Neuronal stem cell (in vitro differentiated cells): ENCODE measurements at regions not wholly inside any gene's neighbourhood (a gene's known extent, or its start where the extent isn't known, plus 50 kb on each side); places are given as distances from the start of the nearest gene placed in this dataset.
"Not testable (repeated sequence)": the region's sequence is repeated elsewhere in the genome, so short reads cannot be mapped to it uniquely, and the experiment has no call there.

Experiments
- DNase-seq: peaks from one replicate; pipeline ENCODE4 v3.0.0-alpha.2; 2013; ENCODE audit warnings: low spot score
- H2AFZ ChIP-seq: one replicate; pipeline ENCODE4 v1.6.1; 2013; ENCODE audit warnings: mild to moderate bottlenecking, low read length, inconsistent platforms
- H2AK5ac ChIP-seq: 2 replicates; pipeline ENCODE4 v1.6.1; 2013; ENCODE audit warnings: low read depth, mild to moderate bottlenecking, inconsistent platforms, low read length, moderate library complexity, mixed read lengths
- H2BK120ac ChIP-seq: 2 replicates; pipeline ENCODE4 v1.6.1; 2013; ENCODE audit warnings: low read depth, mild to moderate bottlenecking, inconsistent platforms, low read length, moderate library complexity, mixed read lengths
- H2BK12ac ChIP-seq: one replicate; pipeline ENCODE4 v1.6.1; 2013; ENCODE audit warnings: low read length, inconsistent platforms
- H2BK15ac ChIP-seq: 2 replicates; pipeline ENCODE4 v1.6.1; 2013; ENCODE audit warnings: mild to moderate bottlenecking, low read length, inconsistent platforms, mixed read lengths
- H2BK5ac ChIP-seq: one replicate; pipeline ENCODE4 v1.6.1; 2013; ENCODE audit warnings: inconsistent platforms, mild to moderate bottlenecking, low read length, moderate library complexity
- H3K14ac ChIP-seq: one replicate; pipeline ENCODE4 v1.6.1; 2013; ENCODE audit warnings: low read length, inconsistent platforms
- H3K18ac ChIP-seq: 2 replicates; pipeline ENCODE4 v1.6.1; 2013; ENCODE audit warnings: low read length, inconsistent platforms
- H3K23ac ChIP-seq: 2 replicates; pipeline ENCODE4 v1.6.1; 2013; ENCODE audit warnings: low read depth, mild to moderate bottlenecking, mixed read lengths, low read length, inconsistent platforms; ENCODE audit not compliant: poor library complexity
- H3K27ac ChIP-seq: replicated peaks from 3 replicates; pipeline ENCODE4 v1.5.1; 2013; ENCODE audit warnings: low read length, inconsistent platforms
- H3K27me3 ChIP-seq, 3 experiments: 2 replicates each; pipeline ENCODE4 v1.6.1; 2013; ENCODE audit warnings: low read length in 3 of 3, mild to moderate bottlenecking in 2 of 3, inconsistent platforms in 1 of 3, low read depth in 1 of 3, mixed read lengths in 1 of 3, moderate library complexity in 1 of 3; ENCODE audit not compliant: control insufficient read depth in 3 of 3, insufficient read depth in 3 of 3
- H3K36me3 ChIP-seq, 2 donors: replicated peaks in 1 of 2; 2 replicates each; pipeline ENCODE4 v1.6.1; 2013; ENCODE audit warnings: low read length in 2 of 2; ENCODE audit not compliant: control insufficient read depth in 2 of 2, insufficient read depth in 2 of 2
- H3K4ac ChIP-seq: 2 replicates; pipeline ENCODE4 v1.6.1; 2013; ENCODE audit warnings: inconsistent platforms, mild to moderate bottlenecking, low read length, moderate library complexity
- H3K4me1 ChIP-seq, 2 donors: 1 replicate in 1 of 2; 2 replicates in 1 of 2; pipeline ENCODE4 v1.6.1; 2013; ENCODE audit warnings: low read length in 2 of 2, low read depth in 1 of 2; ENCODE audit not compliant: control insufficient read depth in 2 of 2, insufficient read depth in 1 of 2
- H3K4me2 ChIP-seq: one replicate; pipeline ENCODE4 v1.6.1; 2013; ENCODE audit warnings: mild to moderate bottlenecking, low read length, inconsistent platforms; ENCODE audit not compliant: insufficient read depth, poor library complexity, severe bottlenecking
- H3K4me3 ChIP-seq, 2 donors: 2 replicates each; pipeline ENCODE4 v1.5.1; 2013; ENCODE audit warnings: low read length in 2 of 2, mild to moderate bottlenecking in 2 of 2, inconsistent platforms in 1 of 2, moderate library complexity in 1 of 2
- H3K79me1 ChIP-seq: one replicate; pipeline ENCODE4 v1.6.1; 2013; ENCODE audit warnings: low read depth, mild to moderate bottlenecking, inconsistent platforms, low read length, moderate library complexity
- H3K9ac ChIP-seq: one replicate; pipeline ENCODE4 v1.6.1; 2013; ENCODE audit warnings: mild to moderate bottlenecking, low read depth, low read length, inconsistent platforms; ENCODE audit not compliant: poor library complexity
- H3K9me3 ChIP-seq, 2 donors: replicated peaks in 1 of 2; 2 replicates each; pipeline versions ENCODE3 to v1.6.1; 2013; ENCODE audit warnings: low read length in 2 of 2, mild to moderate bottlenecking in 2 of 2, inconsistent platforms in 1 of 2, low read depth in 1 of 2, mixed read lengths in 1 of 2, moderate library complexity in 1 of 2; ENCODE audit not compliant: control insufficient read depth in 2 of 2, insufficient read depth in 1 of 2
- H4K8ac ChIP-seq: one replicate; pipeline ENCODE4 v1.6.1; 2013; ENCODE audit warnings: low read depth, mild to moderate bottlenecking, inconsistent platforms, low read length, moderate library complexity
- H4K91ac ChIP-seq: one replicate; pipeline ENCODE4 v1.6.1; 2013; ENCODE audit warnings: low read length, low read depth, mild to moderate bottlenecking, inconsistent platforms; ENCODE audit not compliant: poor library complexity
- WGBS, 2 donors: extraction: QIAGEN DNeasy Blood & Tissue Kit; methylation state at CpG; one replicate each; pipeline ENCODE4 v1.1.7; 2013; ENCODE audit warnings: missing lambda C conversion rate in 2 of 2, mixed read lengths in 1 of 2; ENCODE audit not compliant: insufficient read length in 2 of 2, insufficient replicate concordance in 1 of 2; ENCODE audit errors: extremely low coverage in 2 of 2; 5-methylcytosine and 5-hydroxymethylcytosine counted together

GRCh38 chr17:34471278-34471677 lies 108.1 kb upstream of the TMEM132E start:
- H3K27me3 ChIP-seq, H3K18ac ChIP-seq, H3K4me2 ChIP-seq, H4K91ac ChIP-seq, H3K14ac ChIP-seq, H3K9ac ChIP-seq, H3K27ac ChIP-seq, H2AK5ac ChIP-seq, H2BK15ac ChIP-seq, H3K4ac ChIP-seq, H2BK12ac ChIP-seq, DNase-seq, H3K79me1 ChIP-seq, H2AFZ ChIP-seq, H2BK120ac ChIP-seq, H2BK5ac ChIP-seq, H3K4me3 ChIP-seq, H3K23ac ChIP-seq, H4K8ac ChIP-seq, H3K9me3 ChIP-seq, H3K36me3 ChIP-seq: not testable (repeated sequence)
- peaks cover 0 to 19% of the 10 kb centered on the region in 2 donors for H3K4me1 ChIP-seq
- WGBS, 2 donors: no CpG with 5 or more reads among the region's 4 CpGs

GRCh38 chr17:34465789-34466188 lies 102.8 kb upstream of the CCL1 start:
- Histone ChIP-seq H3K27ac (no peak overlapping the region), H3K79me1 (no peaks in the 10 kb centered on the region), H4K8ac (no peak overlapping the region), H2AFZ (no peak overlapping the region), H3K9me3 (no peaks in the 10 kb centered on the region), H2AK5ac (no peak overlapping the region), H3K4me3 (no peak overlapping the region), H3K18ac (no peak overlapping the region), H3K14ac (no peak overlapping the region), H2BK12ac (no peak overlapping the region), H3K27me3 (no peaks in the 10 kb centered on the region), H4K91ac (no peak overlapping the region), H2BK5ac (no peak overlapping the region), H2BK15ac (no peak overlapping the region), H3K23ac (no peak overlapping the region), H3K4me1 (peaks cover 0 to 4% of the 10 kb centered on the region in 2 donors), H3K9ac (no peak overlapping the region), H2BK120ac (no peak overlapping the region), H3K4me2 (no peak overlapping the region), H3K4ac (no peak overlapping the region), H3K36me3 (no peaks in the 10 kb centered on the region)
- no peak for DNase-seq
- WGBS, 2 donors: no CpG with 5 or more reads among the region's 8 CpGs

GRCh38 chr17:34464812-34465211 lies 101.8 kb upstream of the CCL1 start:
- no peaks in the 10 kb centered on the region for H3K79me1 ChIP-seq

GRCh38 chr17:34458266-34458665 lies 95.2 kb upstream of the CCL1 start:
- Histone ChIP-seq H3K4me1 (peaks cover 0 to 2% of the 10 kb centered on the region in 2 donors), H3K36me3 (no peaks in the 10 kb centered on the region), H3K18ac (peak overlapping the region; percentile 11), H3K4ac (no peak overlapping the region), H4K8ac (no peak overlapping the region), H3K9ac (no peak overlapping the region), H3K4me2 (no peak overlapping the region), H2BK12ac (no peak overlapping the region), H4K91ac (no peak overlapping the region), H2BK15ac (no peak overlapping the region), H3K4me3 (no peak overlapping the region), H2BK120ac (no peak overlapping the region), H2AFZ (no peak overlapping the region), H3K79me1 (no peaks in the 10 kb centered on the region), H3K27ac (no peak overlapping the region), H3K23ac (no peak overlapping the region), H2AK5ac (no peak overlapping the region), H3K9me3 (no peaks in the 10 kb centered on the region), H3K27me3 (no peaks in the 10 kb centered on the region), H2BK5ac (no peak overlapping the region), H3K14ac (no peak overlapping the region)
- no peak for DNase-seq
- WGBS, 2 donors: no CpG with 5 or more reads among the region's 6 CpGs

More at GRCh38 chr17:34464812-34465211, 101.8 kb upstream of the CCL1 start:
- Histone ChIP-seq H4K8ac (no peak overlapping the region), H3K36me3 (no peaks in the 10 kb centered on the region), H2AK5ac (no peak overlapping the region), H3K14ac (no peak overlapping the region), H2BK15ac (no peak overlapping the region), H3K4me1 (peaks cover 0 to 4% of the 10 kb centered on the region in 2 donors), H3K4me2 (no peak overlapping the region), H3K9me3 (no peaks in the 10 kb centered on the region), H3K27me3 (no peaks in the 10 kb centered on the region), H2BK12ac (no peak overlapping the region), H2AFZ (no peak overlapping the region), H3K27ac (no peak overlapping the region), H3K18ac (no peak overlapping the region), H2BK120ac (no peak overlapping the region), H4K91ac (no peak overlapping the region), H3K4me3 (no peak overlapping the region), H3K4ac (no peak overlapping the region), H2BK5ac (no peak overlapping the region), H3K23ac (no peak overlapping the region), H3K9ac (no peak overlapping the region)
- no CpG with 5 or more reads among the region's 4 CpGs for WGBS, 2 donors
- no peak for DNase-seq
